Thyroid gland (tissue), 4 donors: ENCODE measurements at regions not wholly inside any gene's neighbourhood (a gene's known extent, or its start where the extent isn't known, plus 50 kb on each side); places are given as distances from the start of the nearest gene placed in this dataset.

Experiments
- POLR2A ChIP-seq, 2 donors: fragments of 450-650 bp; IDR thresholded peaks; one replicate each; pipeline ENCODE4 v1.6.1; 2017; ENCODE audit warnings: antibody characterized with exemption in 2 of 2, mild to moderate bottlenecking in 2 of 2, moderate library complexity in 1 of 2
- TF ChIP-seq, protein P1 (sequence below), 6 experiments: fragments of 200-600 bp in 3 of 6; fragments of 450-650 bp in 3 of 6; sonication (generic) in 3 of 6; IDR thresholded peaks; one replicate each; pipeline ENCODE4 v1.5.1; 2016 to 2019; ENCODE audit warnings: antibody characterized with exemption in 6 of 6, mild to moderate bottlenecking in 2 of 6, inconsistent platforms in 1 of 6, moderate library complexity in 1 of 6

DNA sequence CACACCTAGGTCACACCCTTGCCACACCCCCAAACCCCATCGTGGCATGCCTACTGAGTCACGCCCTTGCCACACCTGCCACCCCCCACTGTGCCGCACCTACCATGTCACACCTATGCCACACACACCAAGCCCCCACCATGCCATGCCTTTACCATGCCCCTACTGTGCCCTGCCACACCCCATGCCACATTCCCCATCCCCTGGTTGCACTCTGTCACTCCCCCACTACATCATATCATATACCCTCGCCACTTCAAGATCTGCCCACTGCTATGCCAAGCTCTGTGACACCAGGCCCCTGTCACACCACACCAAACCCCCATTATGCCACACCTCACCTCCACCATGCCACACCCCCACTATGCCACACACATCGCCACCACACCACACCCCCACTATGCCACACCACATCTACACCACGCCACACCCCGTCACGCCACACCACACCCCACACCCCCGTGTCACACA, 101.2 kb downstream of the OLFM1 start:
- TF ChIP-seq, protein P1, sequence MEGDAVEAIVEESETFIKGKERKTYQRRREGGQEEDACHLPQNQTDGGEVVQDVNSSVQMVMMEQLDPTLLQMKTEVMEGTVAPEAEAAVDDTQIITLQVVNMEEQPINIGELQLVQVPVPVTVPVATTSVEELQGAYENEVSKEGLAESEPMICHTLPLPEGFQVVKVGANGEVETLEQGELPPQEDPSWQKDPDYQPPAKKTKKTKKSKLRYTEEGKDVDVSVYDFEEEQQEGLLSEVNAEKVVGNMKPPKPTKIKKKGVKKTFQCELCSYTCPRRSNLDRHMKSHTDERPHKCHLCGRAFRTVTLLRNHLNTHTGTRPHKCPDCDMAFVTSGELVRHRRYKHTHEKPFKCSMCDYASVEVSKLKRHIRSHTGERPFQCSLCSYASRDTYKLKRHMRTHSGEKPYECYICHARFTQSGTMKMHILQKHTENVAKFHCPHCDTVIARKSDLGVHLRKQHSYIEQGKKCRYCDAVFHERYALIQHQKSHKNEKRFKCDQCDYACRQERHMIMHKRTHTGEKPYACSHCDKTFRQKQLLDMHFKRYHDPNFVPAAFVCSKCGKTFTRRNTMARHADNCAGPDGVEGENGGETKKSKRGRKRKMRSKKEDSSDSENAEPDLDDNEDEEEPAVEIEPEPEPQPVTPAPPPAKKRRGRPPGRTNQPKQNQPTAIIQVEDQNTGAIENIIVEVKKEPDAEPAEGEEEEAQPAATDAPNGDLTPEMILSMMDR (IDR thresholded peaks at IDR 0.05): no peak
- TF ChIP-seq POLR2A (IDR thresholded peaks at IDR 0.05): no peak
